ENCODE measurements at regions not wholly inside any gene's neighbourhood (a gene's known extent, or its start where the extent isn't known, plus 50 kb on each side); places are given as distances from the start of the nearest gene placed in this dataset.

DNA sequence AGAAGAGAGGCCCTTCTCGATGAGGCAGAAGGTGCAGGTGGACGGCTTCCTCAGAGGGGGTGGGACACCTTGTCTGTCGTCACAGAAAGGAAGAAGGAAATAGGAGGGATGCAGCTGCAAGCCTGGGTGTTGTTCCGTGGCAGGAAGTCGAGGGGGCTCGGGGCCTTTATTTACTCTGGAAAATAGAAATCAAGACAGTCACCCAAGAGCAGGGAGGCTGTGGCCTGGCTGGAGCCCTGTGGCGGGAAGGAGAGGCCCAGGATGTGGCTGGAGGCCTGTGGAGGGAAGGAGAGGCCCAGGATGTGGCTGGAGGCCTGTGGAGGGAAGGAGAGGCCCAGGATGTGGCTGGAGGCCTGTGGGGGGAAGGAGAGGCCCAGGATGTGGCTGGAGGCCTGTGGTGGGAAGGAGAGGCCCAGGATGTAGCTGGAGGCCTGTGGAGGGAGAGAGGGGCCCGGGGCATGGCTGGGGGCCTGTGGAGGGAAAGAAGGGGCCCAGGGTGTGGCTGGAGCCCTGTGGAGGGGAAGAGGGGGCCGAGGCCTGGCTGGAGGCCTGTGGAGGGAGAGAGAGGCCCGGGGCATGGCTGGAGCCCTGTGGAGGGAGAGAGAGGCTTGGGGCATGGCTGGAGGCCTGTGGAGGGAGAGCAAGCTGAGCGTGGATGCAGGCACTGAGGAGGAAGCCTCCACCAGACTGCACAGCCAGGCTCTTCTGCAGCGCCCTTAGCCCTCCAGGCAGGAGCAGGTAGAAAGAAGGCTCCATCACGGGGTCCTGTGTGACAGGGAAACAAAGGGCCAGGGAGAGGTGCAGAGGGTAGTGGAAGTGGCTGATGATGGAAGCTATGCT is 97.3 kb upstream of the SFMBT2 start:
- no peak for DNase-seq (ENCODE audit: low read depth in 2 of 2, low spot score in 1 of 2)

DNA sequence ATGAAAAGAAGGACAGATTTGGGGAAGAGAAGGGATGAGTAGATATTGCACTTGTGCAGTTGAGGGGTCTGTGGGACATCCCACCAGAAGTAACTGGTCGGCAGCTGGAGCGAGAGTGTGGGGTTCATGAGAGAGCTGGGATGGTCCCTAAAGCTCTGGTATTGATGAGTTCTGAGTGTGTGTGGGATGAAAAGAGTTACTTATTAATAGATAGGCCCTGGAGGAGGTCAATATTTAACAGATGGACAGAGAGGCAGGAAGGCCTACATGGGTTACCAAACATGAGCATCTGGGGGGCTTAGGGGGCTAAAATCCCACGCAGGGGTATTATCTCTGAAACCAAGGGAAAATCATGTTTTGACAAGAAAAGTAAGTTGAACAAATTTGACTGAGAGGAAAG is 95.7 kb upstream of the SFMBT2 start:
- no peak for DNase-seq (ENCODE audit: low read depth in 2 of 2, low spot score in 1 of 2)

DNA sequence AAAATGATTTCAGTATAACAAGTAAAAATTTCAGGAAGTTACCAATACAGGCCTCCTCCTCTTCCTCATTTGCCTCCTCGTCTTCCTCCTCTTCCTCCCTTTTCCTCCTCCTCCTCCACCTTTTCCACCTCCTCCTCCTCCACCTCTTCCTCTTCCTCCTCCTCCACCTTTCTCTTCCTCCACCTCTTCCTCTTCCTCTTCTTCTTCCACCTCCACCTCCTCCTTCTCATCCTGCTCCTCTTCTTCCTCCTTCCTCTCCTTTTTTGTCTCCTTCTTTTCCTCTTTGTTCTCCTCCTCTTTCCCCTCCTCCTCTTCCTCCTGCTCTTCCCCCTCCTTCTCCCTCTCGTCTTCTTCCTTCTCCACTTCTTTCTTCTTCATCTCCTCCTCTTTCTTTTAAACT is 94.4 kb upstream of the SFMBT2 start:
- DNase-seq (ENCODE audit: low read depth in 2 of 2, low spot score in 1 of 2): no peak

DNA sequence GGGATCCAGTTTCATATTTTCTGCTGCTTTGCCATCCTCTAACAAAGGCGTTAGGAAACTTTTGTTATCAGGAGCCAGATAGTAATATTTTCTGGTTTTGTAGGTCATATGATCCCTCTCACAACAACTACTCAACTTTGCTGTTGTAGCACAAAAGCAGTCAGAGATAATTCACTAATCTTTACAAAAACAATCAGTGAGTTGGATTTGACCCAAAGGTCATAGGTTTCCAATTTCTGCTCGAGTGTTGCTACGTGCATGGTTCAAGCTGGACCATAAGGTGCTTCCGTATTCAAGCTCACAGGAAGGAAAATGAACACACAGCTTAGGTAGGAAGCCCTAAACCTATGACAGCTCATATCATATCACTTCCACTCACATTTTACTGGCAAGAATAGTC is 92.4 kb upstream of the SFMBT2 start:
- no peak for DNase-seq (ENCODE audit: low read depth in 2 of 2, low spot score in 1 of 2)

DNA sequence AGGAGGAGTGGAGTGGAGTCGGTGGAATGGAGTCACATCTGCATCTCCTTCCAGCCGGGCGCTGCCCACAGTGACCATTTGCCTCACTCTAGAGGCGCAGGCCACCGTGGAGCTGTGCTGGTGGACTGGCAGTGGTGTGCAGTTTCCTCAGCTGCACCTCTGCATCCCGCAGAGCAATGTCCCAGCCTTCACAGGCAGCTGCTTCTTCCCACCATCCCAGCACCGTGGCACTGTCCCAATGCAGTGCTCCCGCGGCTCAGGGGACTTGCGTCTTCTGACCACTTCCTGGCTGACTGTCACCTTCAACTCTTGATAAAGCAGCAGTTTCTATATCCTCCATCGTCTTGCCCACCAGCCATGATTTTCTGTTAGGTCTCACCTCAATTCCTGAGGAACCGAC is 90.3 kb upstream of the SFMBT2 start:
- DNase-seq (ENCODE audit: low read depth in 2 of 2, low spot score in 1 of 2): no peak

DNA sequence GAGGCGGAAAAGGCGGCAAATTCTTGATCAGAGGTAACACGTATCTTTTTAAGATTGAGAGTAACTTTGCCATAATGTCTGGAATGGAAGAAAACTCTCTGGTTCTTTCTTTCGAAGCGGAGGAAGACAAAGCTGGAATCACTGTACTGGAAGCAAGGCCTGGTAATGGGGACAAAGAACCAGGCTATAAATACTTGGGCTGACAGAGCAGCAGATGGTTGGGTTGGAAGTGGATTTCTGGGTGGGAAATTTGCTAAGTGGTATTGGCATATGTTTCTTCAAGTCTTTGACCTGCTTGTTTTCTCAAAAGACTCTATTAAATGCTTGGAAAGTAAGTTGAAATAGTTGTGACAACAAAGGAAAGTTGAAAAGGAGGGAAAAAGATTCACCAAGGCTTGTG is 87.3 kb upstream of the SFMBT2 start:
- DNase-seq (ENCODE audit: low read depth in 2 of 2, low spot score in 1 of 2): no peak

DNA sequence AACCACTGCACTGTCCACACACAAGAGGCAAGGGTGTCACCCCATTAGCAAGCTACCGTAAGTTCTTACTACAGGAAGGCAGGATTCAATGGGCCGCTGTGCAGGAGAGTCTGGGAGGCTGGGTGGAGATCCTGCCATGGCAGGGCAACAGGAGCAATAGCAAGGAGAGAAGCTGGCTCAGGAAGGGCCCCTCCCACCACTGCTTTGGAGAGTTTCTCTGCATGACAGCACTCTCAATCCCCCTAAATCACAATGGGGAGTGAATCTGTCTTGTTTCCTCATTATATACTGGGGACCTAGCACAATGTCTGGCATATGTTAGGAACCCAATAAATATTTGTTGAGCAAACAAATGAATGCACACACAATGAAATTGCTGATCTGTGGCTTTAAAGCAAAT is 83.2 kb upstream of the SFMBT2 start:
- DNase-seq (ENCODE audit: low read depth in 2 of 2, low spot score in 1 of 2): no peak

DNA sequence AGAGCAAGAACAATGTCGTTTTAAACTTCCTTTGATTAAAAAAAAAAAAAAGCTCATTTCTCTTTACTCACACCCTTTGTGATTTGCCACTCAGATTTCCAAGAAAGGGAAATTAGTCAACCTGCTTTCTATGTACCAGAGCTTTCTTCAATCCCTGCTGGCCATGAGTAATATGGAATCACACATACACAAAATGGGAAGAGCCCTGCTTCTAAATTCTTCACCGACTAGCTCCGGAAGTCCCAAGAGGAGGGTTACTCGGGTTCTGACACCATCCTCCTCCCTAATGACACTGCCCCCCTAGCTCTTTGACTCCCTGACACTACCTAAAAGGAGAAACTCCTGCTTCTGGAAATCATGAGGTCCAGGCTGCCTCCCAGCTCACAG is 81.8 kb upstream of the SFMBT2 start:
- no peak for DNase-seq (ENCODE audit: low read depth in 2 of 2, low spot score in 1 of 2)

DNA sequence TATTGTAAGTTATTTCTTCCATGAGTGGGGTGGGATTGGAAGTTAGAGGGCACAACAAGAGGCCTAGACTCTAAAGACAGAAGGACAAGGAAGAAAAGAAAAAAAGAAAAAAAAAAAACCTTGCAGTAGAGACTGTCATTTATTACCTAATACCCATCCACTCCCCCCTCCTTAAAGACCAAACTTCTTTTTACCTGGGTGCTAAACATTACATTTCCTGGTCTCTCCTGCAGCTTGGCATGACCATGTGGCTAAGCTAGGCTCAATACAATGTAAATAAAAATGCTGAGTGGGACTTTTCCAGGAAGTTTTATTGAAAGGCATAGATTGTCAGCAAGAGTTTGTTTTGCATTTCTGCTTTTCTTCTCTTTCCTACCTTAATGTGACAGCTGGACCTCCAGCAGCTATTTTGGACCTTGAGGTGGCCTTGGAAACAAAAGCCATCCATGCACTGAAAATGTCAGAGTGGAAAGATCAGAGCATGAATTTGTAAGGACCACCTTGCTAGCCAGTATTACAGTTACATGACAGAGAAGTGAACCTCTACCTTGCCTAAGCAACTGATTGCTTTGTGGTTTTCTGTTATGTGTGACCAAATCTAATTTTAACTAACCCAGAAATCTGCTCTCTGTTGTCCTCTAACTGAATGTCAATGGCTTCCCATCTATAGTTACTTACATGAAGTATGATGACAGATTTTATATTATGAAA is 81.3 kb upstream of the SFMBT2 start:
- no peak for DNase-seq (ENCODE audit: low read depth in 2 of 2, low spot score in 1 of 2)

DNA sequence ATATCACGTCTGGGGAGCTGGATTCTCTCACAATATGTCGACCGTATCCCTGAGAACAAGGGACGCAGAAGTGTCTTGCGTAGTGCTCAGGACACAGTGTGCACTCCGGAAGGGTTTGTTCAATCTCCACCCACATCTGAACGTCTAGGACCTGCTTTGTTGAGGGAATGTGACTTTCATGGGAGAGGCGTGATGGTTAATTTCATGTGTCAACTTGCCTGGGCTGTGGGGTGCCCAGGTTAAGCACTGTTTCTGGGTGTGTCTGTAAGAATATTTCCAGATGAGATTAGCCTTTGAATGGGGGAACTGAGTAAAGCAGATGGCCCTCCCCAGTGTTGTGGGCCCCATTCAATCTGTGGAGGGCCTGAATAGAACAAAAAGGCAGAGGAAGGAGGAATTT is 80.4 kb upstream of the SFMBT2 start:
- DNase-seq (ENCODE audit: low read depth in 2 of 2, low spot score in 1 of 2): no peak

DNA sequence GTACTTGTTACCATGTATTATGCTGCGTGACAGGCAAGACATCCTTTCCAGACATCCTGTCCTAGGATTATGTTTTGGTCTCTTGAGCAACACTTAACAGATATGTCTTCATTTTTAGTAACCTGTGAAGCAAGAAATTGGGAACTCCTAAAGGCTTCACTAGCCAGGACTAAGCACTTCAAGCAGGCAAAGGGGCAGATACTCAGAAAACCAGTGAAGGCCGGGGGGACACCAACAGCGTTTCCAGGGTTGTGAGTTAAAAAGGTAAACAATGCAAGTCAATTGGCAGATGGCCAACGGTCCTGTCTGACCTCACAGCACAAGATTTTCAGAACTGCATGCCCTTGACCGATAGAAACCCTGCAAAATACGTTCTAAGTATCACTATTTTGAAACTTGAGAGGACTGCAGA is 77.6 kb upstream of the SFMBT2 start:
- DNase-seq (ENCODE audit: low read depth in 2 of 2, low spot score in 1 of 2): no peak

DNA sequence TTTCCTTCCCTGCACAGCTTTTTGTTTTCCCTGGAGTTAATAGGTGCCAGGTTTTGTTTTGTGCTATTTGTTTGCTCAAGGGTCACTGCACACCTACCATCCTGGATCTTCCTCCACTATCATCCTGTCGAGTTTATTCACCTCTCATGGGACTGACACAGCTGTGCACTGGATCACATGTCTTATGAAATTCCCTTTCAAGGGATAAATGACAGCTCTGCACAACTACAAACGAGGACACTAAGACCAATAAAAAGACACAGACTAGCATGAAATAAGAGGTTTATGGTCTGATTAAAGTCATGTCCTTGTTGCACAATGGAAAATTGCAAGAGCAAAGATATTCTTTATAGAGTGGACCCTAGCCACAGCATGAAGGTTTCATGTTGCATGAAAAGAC is 76.7 kb upstream of the SFMBT2 start:
- no peak for DNase-seq (ENCODE audit: low read depth in 2 of 2, low spot score in 1 of 2)

DNA sequence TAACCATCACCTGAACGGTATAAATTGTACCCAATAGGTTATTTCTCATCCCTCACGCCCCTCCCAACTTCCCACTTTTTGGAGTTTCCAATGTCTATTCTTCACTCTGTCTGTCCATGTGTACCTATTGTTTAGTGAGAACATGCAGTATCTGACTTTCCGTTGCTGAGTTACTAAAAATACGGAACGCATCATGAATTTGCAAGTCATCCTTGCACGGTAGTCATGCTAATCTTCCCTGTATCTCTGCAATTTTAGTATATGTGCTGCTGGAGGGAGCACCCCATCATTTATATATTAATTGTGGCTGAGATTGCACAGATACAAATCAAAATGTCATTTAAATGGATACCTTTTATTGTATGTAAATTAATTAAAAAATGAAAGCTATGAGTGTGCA is 75.7 kb upstream of the SFMBT2 start:
- DNase-seq (ENCODE audit: low read depth in 2 of 2, low spot score in 1 of 2): no peak

DNA sequence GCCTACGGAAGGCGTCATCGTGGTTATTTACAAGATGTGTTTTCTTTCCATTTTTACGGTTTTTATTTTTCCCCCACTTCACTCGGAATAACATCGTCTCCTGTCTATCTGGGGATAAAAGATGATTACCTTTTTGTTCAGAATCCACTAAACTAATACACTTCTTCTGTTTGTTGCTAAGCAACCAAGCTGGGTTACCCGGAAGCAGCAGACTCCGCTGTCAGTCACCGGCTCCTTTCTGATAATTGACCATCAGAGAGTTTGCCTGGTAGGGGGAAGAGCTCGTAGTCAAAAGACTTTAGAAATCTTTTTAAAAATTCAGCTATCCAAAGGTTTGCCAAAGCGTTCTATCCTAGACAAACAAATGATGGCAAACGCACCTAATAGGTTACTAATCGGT is 75.0 kb upstream of the SFMBT2 start:
- no peak for DNase-seq (ENCODE audit: low read depth in 2 of 2, low spot score in 1 of 2)

DNA sequence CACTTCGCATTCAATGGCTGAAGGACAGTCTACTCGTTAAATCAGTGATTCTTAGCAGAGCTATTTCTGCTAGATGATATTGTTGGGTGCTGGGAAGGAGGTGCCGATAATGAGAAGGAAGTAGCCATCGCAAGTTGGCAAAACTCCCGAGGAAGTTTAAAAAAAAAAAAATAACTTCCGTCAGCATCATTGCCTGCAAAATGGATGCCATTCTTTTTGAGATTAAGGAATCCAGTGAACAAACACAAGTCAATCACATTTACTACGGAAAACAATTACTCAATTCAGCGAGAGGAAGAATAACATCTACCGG is 74.4 kb upstream of the SFMBT2 start:
- DNase-seq (ENCODE audit: low read depth in 2 of 2, low spot score in 1 of 2): no peak

DNA sequence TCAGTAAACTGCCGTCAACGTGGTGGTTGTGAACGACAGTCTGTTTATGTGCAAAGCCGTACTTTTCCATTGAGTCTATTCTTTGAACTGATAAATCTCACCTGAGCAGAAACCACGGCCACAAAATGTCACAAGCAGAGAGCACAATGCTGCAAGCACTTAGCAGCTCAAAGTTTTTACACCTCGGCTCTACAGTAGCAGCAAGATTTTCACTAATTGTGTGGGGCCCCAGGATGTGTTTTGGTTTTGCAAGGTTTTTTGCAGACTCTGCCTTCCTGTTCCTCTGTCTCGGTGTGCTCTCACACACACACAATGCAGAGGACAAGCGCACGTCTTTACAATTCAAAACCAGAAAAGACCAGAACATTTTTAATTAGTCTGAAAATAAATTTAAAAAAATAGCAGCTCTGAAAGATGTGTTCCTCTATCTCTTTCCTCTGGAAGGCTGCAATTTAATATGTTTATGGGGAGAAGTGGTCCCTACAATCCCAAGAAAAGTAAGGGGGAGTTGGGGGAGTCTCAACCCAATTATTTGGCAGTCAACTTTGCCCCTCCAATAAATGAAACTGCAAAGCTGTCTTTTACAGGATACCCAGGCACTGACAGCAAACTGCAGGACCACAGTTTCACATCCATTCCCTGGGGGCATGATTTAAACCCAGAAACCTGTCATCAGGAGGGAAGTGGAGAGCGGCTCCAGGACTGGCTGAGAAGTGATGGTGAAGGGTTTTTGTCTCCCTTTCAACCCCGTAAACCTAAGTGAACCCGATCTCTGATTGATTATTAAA is 73.8 kb upstream of the SFMBT2 start:
- peak; percentile 27 to 30 for DNase-seq (ENCODE audit: low read depth in 2 of 2, low spot score in 1 of 2)

DNA sequence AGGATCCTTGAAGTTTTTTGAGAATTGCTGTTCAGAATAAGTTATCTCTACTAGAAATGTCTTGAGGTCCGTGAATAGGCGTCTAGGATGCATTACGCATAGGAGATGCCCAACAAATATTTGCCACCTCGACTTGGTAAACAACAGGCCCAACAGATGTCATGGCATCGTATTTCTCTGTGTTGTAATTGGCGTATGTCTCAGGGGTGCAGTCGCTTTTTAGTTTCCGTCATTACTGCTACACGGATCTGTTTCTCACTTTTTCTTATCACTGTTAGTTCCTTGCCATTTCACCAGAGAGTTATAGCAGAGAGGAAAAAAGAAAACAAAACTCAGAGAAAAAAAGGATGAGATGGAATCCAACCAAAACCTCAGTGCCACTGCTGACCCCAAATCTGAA is 73.0 kb upstream of the SFMBT2 start:
- no peak for DNase-seq (ENCODE audit: low read depth in 2 of 2, low spot score in 1 of 2)

DNA sequence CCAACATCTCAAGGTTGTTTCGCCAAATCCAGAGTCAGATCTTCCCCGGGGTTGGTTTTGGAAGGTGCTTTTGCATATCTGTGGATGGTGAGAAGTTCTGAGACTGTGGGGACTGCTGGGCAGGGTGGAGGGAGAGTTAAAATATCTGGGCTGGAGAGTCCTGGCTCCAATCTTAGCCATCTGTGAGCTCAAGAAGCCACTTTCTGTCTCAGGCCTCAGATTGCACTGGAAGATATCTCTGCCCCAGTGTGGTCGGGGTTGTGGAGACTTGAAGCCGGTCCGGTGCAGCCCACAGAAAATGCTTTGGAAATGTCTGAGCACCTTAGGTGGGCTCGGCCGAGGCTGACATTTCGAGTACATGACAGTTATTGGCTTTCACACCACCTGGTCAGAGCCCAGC is 72.2 kb upstream of the SFMBT2 start:
- no peak for DNase-seq (ENCODE audit: low read depth in 2 of 2, low spot score in 1 of 2)

DNA sequence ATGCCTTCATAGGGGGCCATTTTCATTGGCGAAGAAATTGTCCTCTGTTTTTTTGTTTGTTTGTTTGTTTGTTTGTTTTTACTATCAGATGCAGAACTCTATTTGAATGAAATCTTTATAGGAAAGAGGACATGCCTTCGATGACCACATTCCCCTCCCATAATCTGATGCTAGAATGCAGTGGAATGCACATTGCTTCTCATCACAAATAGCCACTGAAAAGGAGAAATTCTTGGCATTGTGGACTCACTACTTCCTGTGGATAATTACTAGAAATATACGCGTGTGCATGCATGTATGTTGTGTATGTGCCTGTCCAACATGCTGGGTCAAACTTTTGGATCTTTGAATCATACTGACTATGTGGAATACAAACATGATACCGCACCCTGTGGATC is 70.5 kb upstream of the SFMBT2 start:
- DNase-seq (ENCODE audit: low read depth in 2 of 2, low spot score in 1 of 2): no peak

DNA sequence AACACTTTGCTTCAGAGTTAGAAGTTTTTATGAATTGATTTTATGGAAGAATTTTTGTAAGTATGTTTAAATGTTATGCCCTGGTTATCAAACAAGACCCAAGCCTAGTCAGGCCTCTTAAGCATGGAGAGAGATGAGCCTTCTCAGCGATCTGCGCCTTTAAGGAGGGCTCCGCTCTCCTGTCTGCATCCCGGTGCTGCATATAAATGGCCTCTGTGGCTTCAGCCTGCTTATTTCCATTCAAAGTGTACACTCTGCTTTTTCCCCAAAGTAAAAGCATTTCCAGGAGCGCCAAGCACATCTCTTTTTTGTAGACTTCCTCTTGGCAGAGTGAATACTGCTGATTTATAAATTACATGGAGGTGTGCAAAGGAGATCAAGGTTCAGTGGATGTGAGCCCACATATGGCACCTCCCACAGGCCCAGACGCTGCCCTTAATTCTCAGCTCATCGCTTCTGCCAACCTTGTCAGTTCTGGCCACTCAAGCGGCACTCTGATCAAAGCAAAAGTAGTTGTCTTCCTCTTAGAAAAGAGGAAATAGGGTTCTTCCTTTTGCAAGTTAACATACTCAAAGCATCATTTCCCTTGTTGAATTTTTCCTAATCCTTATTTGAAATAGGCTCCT is 70.0 kb upstream of the SFMBT2 start:
- DNase-seq (ENCODE audit: low read depth in 2 of 2, low spot score in 1 of 2): no peak

DNA sequence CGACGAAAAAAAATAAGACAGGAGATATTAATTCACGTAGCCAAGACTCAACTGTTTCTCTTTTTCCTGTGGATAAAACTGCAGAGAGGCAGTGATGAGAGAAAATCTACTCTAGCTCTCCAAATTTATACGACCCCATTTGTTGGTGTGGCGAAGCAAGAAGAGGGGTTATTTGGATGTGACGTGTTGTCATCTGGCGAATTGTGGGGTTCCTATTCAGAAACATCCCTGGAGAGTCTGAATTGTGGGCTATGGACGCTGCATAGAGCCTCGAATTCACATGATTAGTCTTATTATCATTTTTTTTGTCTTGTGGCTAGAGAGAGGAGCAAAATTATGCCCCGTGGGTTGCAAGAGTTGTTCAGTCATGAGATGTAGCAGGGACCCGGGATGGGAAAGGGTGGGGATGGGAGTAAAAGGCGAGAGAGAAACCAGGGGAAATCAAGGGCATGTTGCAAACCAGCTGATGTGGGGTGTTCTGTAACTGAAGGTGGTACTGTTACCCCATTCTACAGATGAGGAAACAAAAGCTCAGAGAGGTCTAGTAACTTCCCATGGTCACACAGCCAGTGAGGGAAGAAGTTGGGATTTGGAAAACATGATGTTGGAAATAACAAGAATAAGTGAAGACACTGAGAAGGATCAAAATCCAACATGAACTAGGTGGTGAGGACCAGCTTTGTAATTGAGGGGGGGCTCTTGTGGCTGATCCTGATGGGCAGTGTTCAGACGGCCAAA is 69.2 kb upstream of the SFMBT2 start:
- no peak for DNase-seq (ENCODE audit: low read depth in 2 of 2, low spot score in 1 of 2)

Data from stimulated activated CD8-positive, alpha-beta memory T cell treated with anti-CD3 and anti-CD28 coated beads, Interleukin-4, amount 100 ng/mL, for 4 hours (primary cell).